H9 (cell line): ENCODE measurements at regions not wholly inside any gene's neighbourhood (a gene's known extent, or its start where the extent isn't known, plus 50 kb on each side); places are given as distances from the start of the nearest gene placed in this dataset.

Experiments
- DNase-seq: peaks from one replicate; pipeline ENCODE4 v3.0.0-alpha.2; 2017
- H2AFZ ChIP-seq: one replicate; pipeline ENCODE4 v1.6.1; 2013; ENCODE audit warnings: mild to moderate bottlenecking, low read length, control low read depth, moderate library complexity
- H2AK5ac ChIP-seq: 2 replicates; pipeline ENCODE4 v1.6.1; 2013; ENCODE audit warnings: low read length, control low read depth, mixed read lengths; ENCODE audit not compliant: insufficient read length
- H2BK120ac ChIP-seq: one replicate; pipeline ENCODE4 v1.6.1; 2013; ENCODE audit warnings: low read depth, mild to moderate bottlenecking, low read length, control low read depth, inconsistent platforms; ENCODE audit not compliant: poor library complexity, severe bottlenecking
- H2BK12ac ChIP-seq: 2 replicates; pipeline ENCODE4 v1.6.1; 2013; ENCODE audit warnings: low read length, control low read depth, mixed read lengths, low read depth; ENCODE audit not compliant: insufficient read length
- H2BK15ac ChIP-seq: 2 replicates; pipeline ENCODE4 v1.6.1; 2013; ENCODE audit warnings: low read depth, low read length, control low read depth
- H2BK20ac ChIP-seq: one replicate; pipeline ENCODE4 v1.6.1; 2013; ENCODE audit warnings: low read depth, mild to moderate bottlenecking, low read length, control low read depth, inconsistent platforms; ENCODE audit not compliant: poor library complexity, severe bottlenecking
- H2BK5ac ChIP-seq: 2 replicates; pipeline ENCODE4 v1.6.1; 2013; ENCODE audit warnings: low read length, control low read depth, mixed read lengths; ENCODE audit not compliant: insufficient read length
- H3K14ac ChIP-seq: 2 replicates; pipeline ENCODE4 v1.6.1; 2013; ENCODE audit warnings: low read length, control low read depth; ENCODE audit not compliant: insufficient read depth
- H3K18ac ChIP-seq: 2 replicates; pipeline ENCODE4 v1.6.1; 2013; ENCODE audit warnings: low read depth, mild to moderate bottlenecking, mixed read lengths, low read length, control low read depth; ENCODE audit not compliant: insufficient read length
- H3K23ac ChIP-seq: 2 replicates; pipeline ENCODE4 v1.6.1; 2013; ENCODE audit warnings: low read length, control low read depth, mixed read lengths, low read depth; ENCODE audit not compliant: insufficient read length
- H3K23me2 ChIP-seq: 2 replicates; pipeline ENCODE4 v1.6.1; 2013; ENCODE audit warnings: low read depth, mild to moderate bottlenecking, mixed read lengths, low read length, control low read depth; ENCODE audit not compliant: insufficient read length, poor library complexity, severe bottlenecking
- H3K27ac ChIP-seq: 2 replicates; pipeline ENCODE4 v1.5.1; 2013; ENCODE audit warnings: low read length, control low read depth, mixed read lengths, low read depth; ENCODE audit not compliant: insufficient read length
- H3K27me3 ChIP-seq: 2 replicates; pipeline ENCODE4 v1.6.1; 2013; ENCODE audit warnings: low read length, control low read depth, inconsistent platforms; ENCODE audit not compliant: insufficient read depth
- H3K4ac ChIP-seq: 2 replicates; pipeline ENCODE4 v1.6.1; 2013; ENCODE audit warnings: low read depth, mild to moderate bottlenecking, control low read depth, inconsistent platforms, low read length, moderate library complexity
- H3K4me1 ChIP-seq: 2 replicates; pipeline ENCODE4 v1.6.1; 2013; ENCODE audit warnings: low read length, control low read depth, inconsistent platforms; ENCODE audit not compliant: insufficient read depth
- H3K4me2 ChIP-seq: 2 replicates; pipeline ENCODE4 v1.6.1; 2013; ENCODE audit warnings: low read length, control low read depth, mixed read lengths; ENCODE audit not compliant: insufficient read length, insufficient read depth
- H3K56ac ChIP-seq: 2 replicates; pipeline ENCODE4 v1.6.1; 2013; ENCODE audit warnings: low read depth, mild to moderate bottlenecking, mixed read lengths, low read length, control low read depth; ENCODE audit not compliant: insufficient read length
- H3K79me1 ChIP-seq: 2 replicates; pipeline ENCODE4 v1.6.1; 2013; ENCODE audit warnings: low read depth, mild to moderate bottlenecking, moderate library complexity, low read length, control low read depth, inconsistent platforms; ENCODE audit not compliant: insufficient read depth, poor library complexity, severe bottlenecking
- H3K79me2 ChIP-seq: 2 replicates; pipeline ENCODE4 v1.6.1; 2013; ENCODE audit warnings: low read length, control low read depth, inconsistent platforms; ENCODE audit not compliant: insufficient read depth
- H3K9ac ChIP-seq: 2 replicates; pipeline ENCODE4 v1.6.1; 2013; ENCODE audit warnings: low read length, control low read depth, mixed read lengths; ENCODE audit not compliant: insufficient read length; ENCODE audit errors: extremely low read depth
- H3K9me3 ChIP-seq: one replicate; pipeline ENCODE4 v1.6.1; 2013; ENCODE audit warnings: low read depth, low read length, inconsistent platforms; ENCODE audit not compliant: control insufficient read depth
- H3T11ph ChIP-seq: one replicate; pipeline ENCODE4 v1.6.1; 2013; ENCODE audit warnings: mild to moderate bottlenecking, low read length, control low read depth, inconsistent platforms
- H4K20me1 ChIP-seq: one replicate; pipeline ENCODE4 v1.6.1; 2013; ENCODE audit not compliant: control insufficient read depth, insufficient read length, insufficient read depth
- H4K5ac ChIP-seq: 2 replicates; pipeline ENCODE4 v1.6.1; 2013; ENCODE audit warnings: low read depth, mild to moderate bottlenecking, mixed read lengths, low read length, control low read depth; ENCODE audit not compliant: insufficient read length
- H4K8ac ChIP-seq: replicated peaks from 2 replicates; pipeline ENCODE4 v1.6.1; 2013; ENCODE audit warnings: low read length, control low read depth, mixed read lengths, low read depth; ENCODE audit not compliant: insufficient read length
- H4K91ac ChIP-seq: 2 replicates; pipeline ENCODE4 v1.6.1; 2013; ENCODE audit warnings: low read depth, mild to moderate bottlenecking, moderate library complexity, mixed read lengths, low read length, control low read depth; ENCODE audit not compliant: insufficient read length
- H3K27ac Mint-ChIP-seq, 3 experiments: 2 replicates in 2 of 3; 3 replicates in 1 of 3; pipeline ENCODE4 v1.8.0; 2020 to 2021; ENCODE audit warnings: mixed read lengths in 3 of 3, mild to moderate bottlenecking in 1 of 3, moderate library complexity in 1 of 3
- H3K27me3 Mint-ChIP-seq: 2 replicates; pipeline ENCODE4 v1.8.0; 2021; ENCODE audit warnings: low read depth, mild to moderate bottlenecking, moderate library complexity, mixed read lengths
- H3K36me3 Mint-ChIP-seq, 3 experiments: 2 replicates in 2 of 3; 3 replicates in 1 of 3; pipeline ENCODE4 v1.8.0; 2020 to 2021; ENCODE audit warnings: low read depth in 3 of 3, mixed read lengths in 3 of 3; ENCODE audit not compliant: insufficient read depth in 1 of 3
- H3K4me1 Mint-ChIP-seq, 2 experiments: 2 replicates each; pipeline ENCODE4 v1.8.0; 2020; ENCODE audit warnings: mixed read lengths in 2 of 2
- H3K4me3 Mint-ChIP-seq, 2 experiments: 2 replicates in 1 of 2; 3 replicates in 1 of 2; pipeline ENCODE4 v1.8.0; 2020 to 2021; ENCODE audit warnings: mild to moderate bottlenecking in 2 of 2, mixed read lengths in 2 of 2, moderate library complexity in 1 of 2
- H3K9me3 Mint-ChIP-seq, 2 experiments: 2 replicates in 1 of 2; 3 replicates in 1 of 2; pipeline ENCODE4 v1.8.0; 2020; ENCODE audit warnings: mild to moderate bottlenecking in 2 of 2, mixed read lengths in 2 of 2, moderate library complexity in 1 of 2
- CTCF ChIP-seq: fragments of 200-600 bp; sonication (generic); conservative IDR thresholded peaks from 3 replicates; pipeline ENCODE4 v1.8.0; 2021; ENCODE audit warnings: antibody characterized with exemption, mild to moderate bottlenecking
- WGBS: extraction: QIAGEN DNeasy Blood & Tissue Kit; methylation state at CpG from one replicate; pipeline ENCODE4 v1.1.7; 2013; ENCODE audit warnings: missing lambda C conversion rate, low lambda C conversion rate, mixed read lengths; ENCODE audit not compliant: insufficient read length; ENCODE audit errors: extremely low coverage; 5-methylcytosine and 5-hydroxymethylcytosine counted together

GRCh38 chr12:78375461-78375860 lies 489.1 kb upstream of the SYT1 start:
- Histone ChIP-seq H3K9ac (no peak overlapping the region), H3K79me2 (no peaks in the 10 kb centered on the region), H2BK120ac (no peak overlapping the region), H3K27ac (no peak overlapping the region), H3K27me3 (no peaks in the 10 kb centered on the region), H2AK5ac (no peak overlapping the region), H2BK20ac (no peak overlapping the region), H4K8ac (no peak overlapping the region), H3K4ac (no peak overlapping the region), H2BK15ac (no peak overlapping the region), H3K14ac (no peak overlapping the region), H3K23me2 (no peaks in the 10 kb centered on the region), H3K56ac (no peak overlapping the region), H2BK5ac (no peak overlapping the region), H4K20me1 (no peaks in the 10 kb centered on the region), H3K23ac (no peak overlapping the region), H3K4me2 (no peak overlapping the region), H3K79me1 (no peaks in the 10 kb centered on the region), H2BK12ac (no peak overlapping the region), H3K4me1 (no peaks in the 10 kb centered on the region; the same call in 1 of the 2 replicates), H2AFZ (no peak overlapping the region), H3K9me3 (peaks cover 10% of the 10 kb centered on the region), H4K5ac (no peak overlapping the region), H3K18ac (no peak overlapping the region), H4K91ac (no peak overlapping the region), H3T11ph (no peak overlapping the region)
- no peak for DNase-seq
- no CpG with 5 or more reads among the region's 1 CpG for WGBS
- Mint-ChIP-seq H3K36me3 (peaks cover 21 to 31% (median 25%) of the 10 kb centered on the region in 3 experiments), H3K27ac (no peak overlapping the region), H3K4me3 (no peak overlapping the region), H3K4me1 (peaks cover 26 to 31% of the 10 kb centered on the region in 2 experiments), H3K9me3 (peaks cover 29% of the 10 kb centered on the region in 2 experiments), H3K27me3 (no peaks in the 10 kb centered on the region)
- no peak for TF ChIP-seq CTCF
